Astrocyte of the spinal cord (primary cell): ENCODE measurements at regions not wholly inside any gene's neighbourhood (a gene's known extent, or its start where the extent isn't known, plus 50 kb on each side); places are given as distances from the start of the nearest gene placed in this dataset.

Source experiments
- DNase-seq: peaks from one replicate; pipeline ENCODE4 v3.0.0; 2011; ENCODE audit warnings: low read depth, low spot score
- H3K4me3 ChIP-seq: 2 replicates; pipeline ENCODE4 v1.5.1; 2011; ENCODE audit warnings: low read depth, mild to moderate bottlenecking, low read length, moderate library complexity
- in situ Hi-C: cut with HindIII; loops from 2 replicates; pipeline ENCODE4 v1.10.0; 2017; ENCODE audit warnings: low sequenced_read_pairs
- TF ChIP-seq, protein P1 (sequence below): IDR thresholded peaks from 2 replicates; pipeline ENCODE4 v1.5.1; 2012; ENCODE audit warnings: low read depth, mild to moderate bottlenecking, low read length, inconsistent platforms

DNA sequence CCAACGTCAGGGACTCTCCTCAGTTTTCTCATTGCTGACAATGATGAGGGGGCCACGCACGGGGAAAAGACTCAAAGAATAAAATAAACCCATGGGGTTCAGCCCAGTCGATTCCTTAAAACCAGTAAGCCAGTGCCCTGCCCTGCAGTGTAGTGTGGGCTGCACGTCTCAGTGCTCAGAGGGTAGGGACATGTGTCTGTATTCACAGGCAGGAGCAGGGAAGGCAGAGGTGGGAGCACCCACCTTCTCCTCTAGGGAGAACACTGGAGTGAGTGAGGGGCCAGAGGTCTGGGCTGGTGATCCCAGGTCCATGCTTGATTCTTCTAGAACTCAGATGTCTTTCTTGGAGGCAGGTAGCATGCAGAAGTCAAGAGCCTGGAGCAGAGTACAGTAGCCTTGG lies 303.6 kb downstream of the MATN1 start:
- in situ Hi-C loops = no loop called here
- DNase-seq = no peak
- no peak overlapping the region for H3K4me3 ChIP-seq
- TF ChIP-seq, protein P1, sequence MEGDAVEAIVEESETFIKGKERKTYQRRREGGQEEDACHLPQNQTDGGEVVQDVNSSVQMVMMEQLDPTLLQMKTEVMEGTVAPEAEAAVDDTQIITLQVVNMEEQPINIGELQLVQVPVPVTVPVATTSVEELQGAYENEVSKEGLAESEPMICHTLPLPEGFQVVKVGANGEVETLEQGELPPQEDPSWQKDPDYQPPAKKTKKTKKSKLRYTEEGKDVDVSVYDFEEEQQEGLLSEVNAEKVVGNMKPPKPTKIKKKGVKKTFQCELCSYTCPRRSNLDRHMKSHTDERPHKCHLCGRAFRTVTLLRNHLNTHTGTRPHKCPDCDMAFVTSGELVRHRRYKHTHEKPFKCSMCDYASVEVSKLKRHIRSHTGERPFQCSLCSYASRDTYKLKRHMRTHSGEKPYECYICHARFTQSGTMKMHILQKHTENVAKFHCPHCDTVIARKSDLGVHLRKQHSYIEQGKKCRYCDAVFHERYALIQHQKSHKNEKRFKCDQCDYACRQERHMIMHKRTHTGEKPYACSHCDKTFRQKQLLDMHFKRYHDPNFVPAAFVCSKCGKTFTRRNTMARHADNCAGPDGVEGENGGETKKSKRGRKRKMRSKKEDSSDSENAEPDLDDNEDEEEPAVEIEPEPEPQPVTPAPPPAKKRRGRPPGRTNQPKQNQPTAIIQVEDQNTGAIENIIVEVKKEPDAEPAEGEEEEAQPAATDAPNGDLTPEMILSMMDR = no peak

DNA sequence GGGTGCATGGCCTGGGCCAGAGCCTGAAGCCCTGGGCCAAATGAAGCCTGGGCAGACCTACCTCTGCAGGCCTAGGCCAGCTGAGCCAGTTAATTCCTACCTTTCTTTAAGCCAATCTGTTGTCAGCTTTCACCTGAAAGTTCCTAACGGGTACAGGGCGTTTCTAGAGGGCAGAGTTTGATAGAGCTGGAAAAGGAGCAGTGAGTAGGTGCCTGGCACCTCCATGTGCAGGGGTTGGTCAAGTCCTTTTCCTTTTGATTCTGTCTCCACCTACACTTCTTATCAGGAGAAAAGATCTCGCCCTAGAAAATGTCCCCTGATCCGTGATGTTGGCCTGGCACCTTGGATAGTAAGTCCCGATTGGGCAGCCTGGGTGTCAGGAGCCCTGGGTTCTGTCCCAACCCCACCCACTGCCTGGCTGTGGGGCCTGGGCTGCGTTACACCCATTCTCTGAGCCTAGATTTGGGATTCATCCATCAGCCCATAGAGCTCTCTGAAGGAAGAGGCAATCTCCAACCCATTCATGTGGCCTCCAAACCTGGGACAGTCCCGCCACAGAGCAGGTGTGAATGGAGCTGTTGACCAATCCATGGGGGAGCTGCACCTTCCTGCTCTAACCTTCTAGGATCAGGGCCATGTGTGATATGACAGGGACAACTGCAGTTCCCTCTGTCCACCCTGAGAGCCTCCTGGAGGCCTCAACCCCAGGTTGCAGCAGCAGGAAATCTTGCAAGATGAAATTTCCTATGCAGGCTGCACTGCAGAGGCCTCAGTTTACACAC lies 304.3 kb downstream of the MATN1 start:
- in situ Hi-C loops = no loop called here
- no peak for DNase-seq
- H3K4me3 ChIP-seq = no peak overlapping the region
- TF ChIP-seq, protein P1 = no peak

DNA sequence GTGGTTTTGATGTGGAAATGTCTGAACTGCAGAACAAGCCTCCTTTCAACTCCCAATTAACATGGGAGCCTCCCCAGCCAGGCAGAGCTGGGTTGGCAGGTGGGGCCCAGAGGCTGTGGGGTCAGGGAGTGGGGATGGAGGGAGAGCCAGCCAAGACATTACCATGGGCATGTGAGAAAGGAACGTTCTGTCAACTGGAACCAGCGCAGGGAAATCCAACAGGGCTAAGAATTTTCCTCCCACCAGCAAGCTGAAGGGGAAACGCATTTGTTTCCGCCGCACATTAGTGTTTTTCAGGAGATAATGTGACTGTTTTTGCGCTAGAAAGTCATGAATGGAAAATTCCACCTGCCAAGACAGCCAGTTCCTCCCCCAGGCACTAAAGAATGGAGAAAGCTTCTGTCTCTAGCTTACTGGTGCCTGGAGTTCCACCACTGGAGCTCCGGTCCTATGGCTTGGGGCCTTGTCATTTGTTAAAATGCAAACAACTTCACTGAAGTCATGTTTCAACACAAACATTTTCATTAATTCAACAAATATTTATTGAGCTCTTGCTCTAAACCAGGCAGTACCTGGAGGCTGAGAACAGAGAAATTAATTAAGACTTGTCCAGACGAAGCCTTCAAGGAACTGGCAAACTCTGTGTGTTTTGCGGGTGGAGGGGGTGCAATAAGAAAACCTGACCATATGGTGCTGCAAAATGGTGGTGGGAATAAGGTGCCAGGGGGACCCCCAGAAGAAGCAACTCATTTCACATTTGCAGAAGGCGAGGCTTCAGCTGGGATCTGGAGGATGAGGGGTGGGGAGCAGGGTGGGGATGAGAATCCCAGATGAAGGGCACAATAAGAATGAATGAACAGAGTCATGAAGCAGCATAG lies 305.1 kb downstream of the MATN1 start:
- DNase-seq = peak; percentile 27

DNA sequence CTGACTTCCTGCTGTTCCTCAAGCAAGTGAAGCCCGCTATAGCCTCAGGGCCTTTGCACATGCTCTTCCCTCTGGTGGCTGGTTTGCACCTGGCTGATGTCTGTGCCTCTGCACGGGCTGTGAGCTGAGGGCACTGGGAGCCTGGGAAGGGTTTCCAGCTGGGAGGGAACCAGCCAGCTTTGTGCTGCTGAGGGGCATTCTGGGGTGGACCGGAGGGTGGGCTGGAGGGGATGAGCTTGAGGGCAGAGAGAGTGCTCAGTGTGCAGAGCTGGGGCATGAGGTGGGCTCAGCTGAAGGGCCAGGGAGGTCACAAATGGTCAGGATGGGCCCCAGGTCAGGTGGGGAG lies 305.7 kb downstream of the MATN1 start:
- no peak for DNase-seq
- TF ChIP-seq, protein P1 = no peak
- in situ Hi-C loops = no loop called here
- no peak overlapping the region for H3K4me3 ChIP-seq

More for the DNA sequence above, 305.1 kb downstream of the MATN1 start:
- H3K4me3 ChIP-seq = no peak overlapping the region
- in situ Hi-C loops = no loop called here
- TF ChIP-seq, protein P1 = no peak

DNA sequence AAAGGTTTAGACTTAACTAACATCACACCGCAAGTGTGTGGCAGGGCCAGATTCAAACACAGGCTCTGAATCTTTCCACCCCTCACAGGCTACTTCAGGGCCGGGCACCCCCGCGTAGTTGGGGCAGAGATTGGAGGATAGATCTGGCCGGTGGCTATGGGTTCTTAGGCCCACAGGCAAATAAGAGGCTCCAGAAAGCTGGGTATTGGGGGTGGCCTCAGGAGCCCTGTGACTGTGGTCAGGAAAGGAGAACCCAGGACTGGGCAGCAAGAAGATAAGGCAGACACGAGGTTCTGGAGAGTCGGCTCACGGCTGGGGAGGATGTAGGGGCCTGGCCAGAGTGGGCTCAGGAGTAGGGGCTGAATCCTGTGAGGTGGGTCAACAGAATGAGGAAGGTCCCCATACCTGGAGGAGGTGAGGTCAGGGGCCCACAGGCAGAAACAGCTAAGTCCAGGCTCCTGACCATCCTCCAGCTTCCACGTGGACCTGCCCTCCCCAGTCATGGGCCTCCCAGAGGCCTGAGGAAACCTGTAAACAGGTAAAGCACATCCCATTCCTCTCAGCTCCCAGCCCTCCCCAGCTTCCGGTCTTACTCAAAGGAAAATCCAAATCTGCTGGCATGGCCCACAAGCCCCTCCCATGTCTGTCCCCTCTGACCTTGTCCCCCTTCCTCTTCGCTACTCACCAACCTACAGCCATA lies 306.2 kb downstream of the MATN1 start:
- TF ChIP-seq, protein P1 = no peak
- DNase-seq = no peak
- no peak overlapping the region for H3K4me3 ChIP-seq
- in situ Hi-C loops = no loop called here

DNA sequence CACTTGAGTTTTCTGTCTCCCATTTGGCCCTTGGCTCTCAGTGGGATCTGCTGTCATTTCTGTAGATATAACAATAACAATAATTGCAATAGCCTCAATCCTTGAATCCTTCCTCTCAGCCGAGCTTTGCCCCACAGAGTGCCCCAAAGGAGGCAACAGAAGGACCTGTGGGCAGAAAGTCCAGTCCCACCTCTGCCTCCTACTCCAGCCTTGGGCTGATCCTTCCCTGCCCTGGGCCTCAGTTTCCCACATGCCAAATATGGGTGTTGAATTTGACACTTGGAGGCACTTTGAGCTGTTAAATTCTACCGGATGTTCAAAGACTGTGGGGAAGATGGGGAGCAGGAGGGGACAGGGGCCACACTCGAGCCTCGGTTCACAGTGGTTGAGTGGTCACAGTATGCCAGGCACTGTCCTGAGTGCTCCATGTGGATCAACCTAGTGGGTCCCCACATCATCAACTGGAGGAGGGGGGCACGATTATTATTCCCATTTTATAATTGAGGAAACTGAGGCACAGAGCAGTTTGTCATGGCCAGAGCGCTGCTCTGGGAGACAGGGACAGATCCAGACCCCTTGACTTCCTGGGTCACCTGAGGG lies 307.1 kb downstream of the MATN1 start:
- in situ Hi-C loops = no loop called here
- no peak overlapping the region for H3K4me3 ChIP-seq

More for the DNA sequence above, 307.1 kb downstream of the MATN1 start:
- DNase-seq = no peak
- TF ChIP-seq, protein P1 = no peak
